ENCODE measurements at regions not wholly inside any gene's neighbourhood (a gene's known extent, or its start where the extent isn't known, plus 50 kb on each side); places are given as distances from the start of the nearest gene placed in this dataset.

- POLR2A ChIA-PET, result interaction anchor here (0.8 to 1.3 kb wide), 3 partner anchors 8 to 30 kb away, joined by 3 to 5 read pairs (median 4); no protein-coding TSS in a partner anchor
- peak overlapping the region; percentile 35; the same call in 1 of the 2 replicates for H3K4me2 ChIP-seq (ENCODE audit: insufficient read depth, low read length)
- CTCF ChIA-PET (ENCODE audit: low intra/inter-chr PET ratio), result no interaction called here
- TF ChIP-seq NRF1 (conservative IDR thresholded peaks at IDR 0.05 in 1 of 2, IDR thresholded peaks at IDR 0.05 in 1 of 2) (no peak), ZNF395 (CRISPR knock-in tag; IDR thresholded peaks at IDR 0.05) (peak; percentile 16; the same call in 1 of the 2 replicates), KLF6 (CRISPR knock-in tag; IDR thresholded peaks at IDR 0.05; ENCODE audit: borderline replicate concordance) (no peak), HNRNPLL (IDR thresholded peaks at IDR 0.05; ENCODE audit: low read depth, low read length, poor library complexity, severe bottlenecking) (no peak), ZBED1 (IDR thresholded peaks at IDR 0.05) (no peak), HMG20A (CRISPR knock-in tag; conservative IDR thresholded peaks at IDR 0.05) (no peak), C11orf30 (IDR thresholded peaks at IDR 0.05; ENCODE audit: low read depth) (peak; percentile 16; the same call in 1 of the 2 replicates), ZFP1 (CRISPR knock-in tag; IDR thresholded peaks at IDR 0.05) (no peak), ZC3H4 (CRISPR knock-in tag; IDR thresholded peaks at IDR 0.05; ENCODE audit: borderline replicate concordance) (no peak), TFE3 (CRISPR knock-in tag; IDR thresholded peaks at IDR 0.05) (0 out of 2 replicates have a peak, but pooled peaks have one; percentile 0), ZNF561 (CRISPR knock-in tag; conservative IDR thresholded peaks at IDR 0.05) (no peak), MTF1 (CRISPR knock-in tag; IDR thresholded peaks at IDR 0.05; ENCODE audit: borderline replicate concordance) (no peak), SREBF1 (IDR thresholded peaks at IDR 0.05; ENCODE audit: borderline replicate concordance, low read depth, low read length) (no peak), ZNF354B (CRISPR knock-in tag; IDR thresholded peaks at IDR 0.05) (no peak), HBP1 (CRISPR knock-in tag; IDR thresholded peaks at IDR 0.05) (no peak), ZNF398 (CRISPR knock-in tag; IDR thresholded peaks at IDR 0.05) (no peak)
Observed at GRCh38 chr6:109296452-109296851, 85.8 kb downstream of the CD164 start.

More at GRCh38 chr6:109296452-109296851, 85.8 kb downstream of the CD164 start:
- in situ Hi-C loops (cut with MboI) (no loop called here), intact Hi-C loops (cut with micrococcal nuclease) (loop anchor here (5.0 kb wide), 1 partner anchor 199 kb away; the partner anchor contains the start of gene CEP57L1)
- Histone ChIP-seq H3K27ac (ENCODE audit: extremely low read depth, low read depth, low read length) (peak overlapping the region; percentile 44; the same call in 1 of the 3 replicates), H3K9me3 (replicated peaks; ENCODE audit: control insufficient read depth, insufficient read depth, low read depth, low read length) (no peaks in the 10 kb centered on the region), H3K36me3 (ENCODE audit: control insufficient read depth, insufficient read depth, low read length) (no peaks in the 10 kb centered on the region), H4K20me1 (replicated peaks; ENCODE audit: control insufficient read depth, insufficient read depth, low read length) (no peaks in the 10 kb centered on the region), H3K9me1 (ENCODE audit: control insufficient read depth, insufficient read depth, low read length) (no peaks in the 10 kb centered on the region), H3K27me3 (ENCODE audit: control insufficient read depth in 2 of 2, insufficient read depth in 2 of 2, low read length in 2 of 2) (no peaks in the 10 kb centered on the region), H3K4me3 (no peak overlapping the region), H3K9ac (ENCODE audit: insufficient read depth in 1 of 2, low read depth in 2 of 2, low read length in 2 of 2) (peak overlapping the region in 1 of 2 experiments; percentile 25; a peak in 2 of 4 replicates), H3K79me2 (ENCODE audit: control insufficient read depth, insufficient read depth, low read length) (no peaks in the 10 kb centered on the region), H3K4me1 (replicated peaks in 1 of 2; ENCODE audit: control insufficient read depth in 2 of 2, insufficient read depth in 2 of 2, low read length in 2 of 2) (peaks cover 18 to 76% of the 10 kb centered on the region in 2 experiments), H2AFZ (ENCODE audit: low read depth, low read length) (peak overlapping the region; percentile 83)
- FAIRE-seq, result no peak
- no peak for DNase-seq (ENCODE audit: extremely low read depth in 1 of 4, low spot score in 3 of 4)
- no TSS peak for BruUV-seq (replicated peaks)
- ATAC-seq, result no peak
- WGBS (ENCODE audit: insufficient coverage, low coverage, missing lambda C conversion rate), result 26% methylated on average over 3 of the region's 3 CpGs

Measured in K562 (cell line).